ENCODE measurements at regions not wholly inside any gene's neighbourhood (a gene's known extent, or its start where the extent isn't known, plus 50 kb on each side); places are given as distances from the start of the nearest gene placed in this dataset.

DNA sequence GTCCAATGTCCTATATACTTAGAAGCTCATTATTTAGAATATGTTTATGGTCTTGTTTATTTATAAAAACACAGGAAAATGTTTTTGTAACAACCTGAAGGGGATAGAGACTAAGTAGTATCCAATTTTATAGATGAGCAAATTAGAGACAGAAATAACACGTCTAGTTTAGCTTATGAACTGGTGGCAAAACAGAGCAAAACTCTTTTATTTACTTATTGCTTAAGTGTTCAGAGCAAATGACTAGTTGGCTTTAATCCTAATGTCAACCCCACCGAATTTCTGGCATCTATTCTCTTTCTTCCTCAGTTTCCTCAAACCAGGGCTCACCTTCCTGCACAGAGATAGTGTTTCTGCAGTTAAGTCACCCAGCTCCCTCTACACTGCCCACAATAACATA is 792.8 kb downstream of the REEP3 start:
- TF ChIP-seq, protein P1, sequence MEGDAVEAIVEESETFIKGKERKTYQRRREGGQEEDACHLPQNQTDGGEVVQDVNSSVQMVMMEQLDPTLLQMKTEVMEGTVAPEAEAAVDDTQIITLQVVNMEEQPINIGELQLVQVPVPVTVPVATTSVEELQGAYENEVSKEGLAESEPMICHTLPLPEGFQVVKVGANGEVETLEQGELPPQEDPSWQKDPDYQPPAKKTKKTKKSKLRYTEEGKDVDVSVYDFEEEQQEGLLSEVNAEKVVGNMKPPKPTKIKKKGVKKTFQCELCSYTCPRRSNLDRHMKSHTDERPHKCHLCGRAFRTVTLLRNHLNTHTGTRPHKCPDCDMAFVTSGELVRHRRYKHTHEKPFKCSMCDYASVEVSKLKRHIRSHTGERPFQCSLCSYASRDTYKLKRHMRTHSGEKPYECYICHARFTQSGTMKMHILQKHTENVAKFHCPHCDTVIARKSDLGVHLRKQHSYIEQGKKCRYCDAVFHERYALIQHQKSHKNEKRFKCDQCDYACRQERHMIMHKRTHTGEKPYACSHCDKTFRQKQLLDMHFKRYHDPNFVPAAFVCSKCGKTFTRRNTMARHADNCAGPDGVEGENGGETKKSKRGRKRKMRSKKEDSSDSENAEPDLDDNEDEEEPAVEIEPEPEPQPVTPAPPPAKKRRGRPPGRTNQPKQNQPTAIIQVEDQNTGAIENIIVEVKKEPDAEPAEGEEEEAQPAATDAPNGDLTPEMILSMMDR (IDR thresholded peaks at IDR 0.05; ENCODE audit: low read length), result no peak
- TF ChIP-seq EZH2 (IDR thresholded peaks at IDR 0.05; ENCODE audit: borderline replicate concordance, low read length), result no peak
